ENCODE measurements at regions not wholly inside any gene's neighbourhood (a gene's known extent, or its start where the extent isn't known, plus 50 kb on each side); places are given as distances from the start of the nearest gene placed in this dataset.

DNA sequence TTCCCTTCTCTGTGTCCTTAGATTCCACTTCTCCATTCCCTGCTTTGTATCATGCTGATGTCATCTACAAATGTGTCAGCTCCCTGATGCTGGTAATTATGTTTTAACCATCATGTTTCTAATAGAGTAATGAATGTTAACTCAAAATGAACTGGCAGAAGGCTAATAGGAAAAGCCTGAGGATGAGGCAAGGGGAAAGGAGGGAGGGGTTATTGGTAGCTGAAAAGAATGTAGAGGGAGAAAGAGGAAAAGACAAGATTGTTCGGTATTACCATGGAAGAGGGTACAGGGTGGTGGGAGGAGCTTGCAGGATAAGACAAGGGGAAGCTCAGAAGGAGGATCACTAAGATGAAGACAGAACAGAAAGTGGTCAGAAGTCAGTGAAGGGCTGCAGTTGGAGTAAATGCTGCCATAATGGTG is 150.9 kb downstream of the ZC3H11B start:
- Histone ChIP-seq H3K36me3 (ENCODE audit: control insufficient read depth, insufficient read depth, low read length) (no peaks in the 10 kb centered on the region), H3K4me3 (replicated peaks; ENCODE audit: low read depth, low read length) (no peak overlapping the region), H3K27me3 (replicated peaks; ENCODE audit: control insufficient read depth, insufficient read depth, low read length) (no peaks in the 10 kb centered on the region)
- no peak for DNase-seq (ENCODE audit: extremely low read depth, insufficient read length)
- TF ChIP-seq, protein P1, sequence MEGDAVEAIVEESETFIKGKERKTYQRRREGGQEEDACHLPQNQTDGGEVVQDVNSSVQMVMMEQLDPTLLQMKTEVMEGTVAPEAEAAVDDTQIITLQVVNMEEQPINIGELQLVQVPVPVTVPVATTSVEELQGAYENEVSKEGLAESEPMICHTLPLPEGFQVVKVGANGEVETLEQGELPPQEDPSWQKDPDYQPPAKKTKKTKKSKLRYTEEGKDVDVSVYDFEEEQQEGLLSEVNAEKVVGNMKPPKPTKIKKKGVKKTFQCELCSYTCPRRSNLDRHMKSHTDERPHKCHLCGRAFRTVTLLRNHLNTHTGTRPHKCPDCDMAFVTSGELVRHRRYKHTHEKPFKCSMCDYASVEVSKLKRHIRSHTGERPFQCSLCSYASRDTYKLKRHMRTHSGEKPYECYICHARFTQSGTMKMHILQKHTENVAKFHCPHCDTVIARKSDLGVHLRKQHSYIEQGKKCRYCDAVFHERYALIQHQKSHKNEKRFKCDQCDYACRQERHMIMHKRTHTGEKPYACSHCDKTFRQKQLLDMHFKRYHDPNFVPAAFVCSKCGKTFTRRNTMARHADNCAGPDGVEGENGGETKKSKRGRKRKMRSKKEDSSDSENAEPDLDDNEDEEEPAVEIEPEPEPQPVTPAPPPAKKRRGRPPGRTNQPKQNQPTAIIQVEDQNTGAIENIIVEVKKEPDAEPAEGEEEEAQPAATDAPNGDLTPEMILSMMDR (IDR thresholded peaks at IDR 0.05; ENCODE audit: insufficient read depth, low read length, poor library complexity, severe bottlenecking) = no peak

DNA sequence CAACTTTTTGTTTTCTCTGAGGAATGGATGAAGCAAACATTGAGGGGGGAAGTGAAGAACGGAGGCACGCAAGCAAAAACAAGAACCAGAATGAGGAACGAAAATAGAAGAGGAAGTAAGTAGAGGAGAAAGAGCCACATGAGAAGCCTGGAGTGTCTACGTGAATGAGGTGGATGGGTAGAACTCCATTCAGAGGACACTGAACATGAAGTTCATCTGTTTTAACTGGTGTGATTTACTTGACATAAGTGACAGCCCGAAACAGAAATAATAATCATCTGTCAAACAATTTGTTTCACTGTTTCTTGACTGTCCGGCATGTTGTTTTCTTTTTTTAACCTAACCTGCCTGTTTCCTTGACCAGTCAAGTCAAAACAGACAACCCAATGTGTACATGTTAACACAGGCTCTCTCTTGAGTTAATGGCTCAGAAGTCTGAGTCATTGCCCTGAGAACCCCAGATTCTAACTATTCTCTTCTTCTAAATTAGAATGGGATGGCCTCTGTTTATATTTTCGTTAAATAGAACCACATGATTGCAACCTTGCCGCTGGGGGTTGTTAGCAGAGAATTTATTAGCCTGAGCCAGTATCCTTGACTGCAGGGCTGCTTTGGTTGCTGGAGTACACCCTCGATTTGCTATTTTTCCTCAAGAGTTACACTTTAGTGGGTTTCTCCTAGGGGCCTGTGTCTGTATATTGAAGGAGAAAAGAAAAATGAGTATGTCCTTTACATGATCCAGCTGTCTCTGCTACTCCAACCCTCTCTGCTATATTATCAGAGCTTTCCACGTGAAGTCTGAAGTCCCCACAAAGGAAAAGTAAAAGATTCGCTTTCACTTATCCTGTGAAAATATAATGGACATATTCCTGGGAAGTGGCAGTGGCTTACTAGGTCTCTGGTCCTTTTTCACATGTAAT is 151.7 kb downstream of the ZC3H11B start:
- Histone ChIP-seq H3K27me3 (replicated peaks; ENCODE audit: control insufficient read depth, insufficient read depth, low read length) (no peaks in the 10 kb centered on the region), H3K36me3 (ENCODE audit: control insufficient read depth, insufficient read depth, low read length) (no peaks in the 10 kb centered on the region), H3K4me3 (replicated peaks; ENCODE audit: low read depth, low read length) (no peak overlapping the region)
- peak; percentile 58 for DNase-seq (ENCODE audit: extremely low read depth, insufficient read length)
- TF ChIP-seq, protein P1 (IDR thresholded peaks at IDR 0.05; ENCODE audit: insufficient read depth, low read length, poor library complexity, severe bottlenecking) = no peak

DNA sequence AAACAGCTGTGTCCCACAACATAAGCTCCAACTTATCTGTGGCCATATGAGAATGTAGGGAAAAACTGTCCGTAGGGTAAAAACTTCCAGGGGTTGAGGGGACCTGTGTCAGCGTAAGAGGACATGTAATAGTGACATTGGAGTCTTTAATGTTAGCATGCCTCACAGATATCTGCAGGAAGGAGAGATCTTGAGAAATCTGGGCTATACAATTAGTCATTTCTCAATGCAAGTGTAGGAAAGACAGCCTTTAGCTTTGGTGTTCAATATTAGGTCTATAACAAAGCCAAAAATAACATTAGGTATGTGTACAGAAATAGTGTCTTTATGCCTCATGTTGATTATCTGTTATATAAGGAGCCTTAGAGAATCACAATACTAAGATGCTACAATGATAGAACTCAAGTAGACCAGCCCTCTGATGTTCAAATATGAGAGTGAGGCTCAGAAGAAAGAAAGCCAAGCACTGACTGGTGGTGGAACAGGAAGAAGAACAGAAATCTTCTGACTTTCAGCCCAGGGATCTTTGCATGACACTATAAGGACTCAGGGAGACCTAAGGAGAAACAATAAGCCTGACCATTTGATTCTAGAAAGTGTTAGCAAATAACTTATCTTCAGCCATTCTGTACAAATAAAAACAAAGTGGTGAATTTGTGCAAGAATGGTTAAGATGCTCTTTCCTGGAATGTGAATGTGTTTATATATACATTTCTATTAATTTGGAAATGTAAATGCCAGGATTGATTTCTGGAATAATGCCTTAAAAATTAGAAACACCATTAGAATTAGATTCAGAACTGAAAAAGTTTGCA is 152.6 kb downstream of the ZC3H11B start:
- DNase-seq (ENCODE audit: extremely low read depth, insufficient read length) = peak; percentile 13
- Histone ChIP-seq H3K36me3 (ENCODE audit: control insufficient read depth, insufficient read depth, low read length) (no peaks in the 10 kb centered on the region), H3K4me3 (replicated peaks; ENCODE audit: low read depth, low read length) (no peak overlapping the region), H3K27me3 (replicated peaks; ENCODE audit: control insufficient read depth, insufficient read depth, low read length) (no peaks in the 10 kb centered on the region)
- TF ChIP-seq, protein P1 (IDR thresholded peaks at IDR 0.05; ENCODE audit: insufficient read depth, low read length, poor library complexity, severe bottlenecking) = no peak

DNA sequence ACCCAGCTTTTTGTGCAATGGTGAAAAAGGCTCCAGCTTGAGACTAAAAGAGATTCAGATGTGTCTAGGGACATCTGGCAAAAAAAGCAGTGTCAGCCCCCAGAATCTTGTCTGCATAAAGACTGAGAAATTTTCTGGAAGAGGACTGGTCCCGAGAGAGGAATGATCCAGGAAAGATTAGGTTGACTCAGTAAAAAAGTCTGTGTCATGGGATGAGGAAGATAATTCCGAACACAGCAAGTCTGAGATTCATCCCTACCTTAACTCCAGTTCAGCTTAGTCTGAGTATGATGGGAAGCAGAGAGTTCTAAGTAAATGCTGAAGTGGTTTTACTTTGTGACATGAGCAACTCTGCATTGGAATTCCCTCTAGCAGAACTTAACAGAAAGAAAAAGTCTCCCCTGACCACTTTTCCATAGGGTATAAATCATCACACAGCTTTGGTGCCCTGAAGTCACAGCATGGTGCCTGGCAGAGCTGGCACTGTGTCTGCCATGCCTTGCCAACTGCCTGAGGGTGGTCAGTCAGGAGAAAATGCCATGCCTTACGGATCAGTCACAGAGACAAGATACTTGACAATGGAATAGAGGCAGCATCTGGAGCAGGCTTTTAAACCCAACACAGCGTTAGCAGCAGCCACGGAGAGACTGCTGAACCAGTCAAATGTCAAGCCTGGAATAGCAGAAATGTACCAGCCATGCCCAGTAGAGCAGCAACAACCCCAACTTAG is 153.4 kb downstream of the ZC3H11B start:
- TF ChIP-seq, protein P1 (IDR thresholded peaks at IDR 0.05; ENCODE audit: insufficient read depth, low read length, poor library complexity, severe bottlenecking) = no peak
- H3K4me3 ChIP-seq (replicated peaks; ENCODE audit: low read depth, low read length) = no peak overlapping the region
- H3K36me3 ChIP-seq (ENCODE audit: control insufficient read depth, insufficient read depth, low read length) = no peaks in the 10 kb centered on the region
- DNase-seq (ENCODE audit: extremely low read depth, insufficient read length) = no peak
- no peaks in the 10 kb centered on the region for H3K27me3 ChIP-seq (replicated peaks; ENCODE audit: control insufficient read depth, insufficient read depth, low read length)

DNA sequence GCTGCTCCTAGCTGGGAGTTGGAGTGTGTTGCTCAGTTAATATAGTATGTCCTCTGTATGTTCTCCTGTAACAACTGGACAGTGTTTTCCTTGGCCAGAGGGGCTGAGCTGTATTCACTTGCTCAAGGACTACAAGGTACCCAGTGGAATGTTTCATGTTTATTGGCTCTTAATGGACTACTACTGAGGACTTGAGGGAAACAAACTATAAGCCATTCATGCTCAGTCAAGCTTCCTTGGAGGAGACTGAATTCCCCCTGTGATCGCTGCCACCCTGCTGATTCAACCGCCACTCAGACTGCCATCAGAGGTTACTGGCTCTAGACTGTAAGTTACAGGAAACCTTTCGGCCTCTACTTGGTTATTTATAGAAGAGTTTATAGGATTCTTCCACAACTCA is 166.6 kb downstream of the ZC3H11B start:
- TF ChIP-seq, protein P1 (IDR thresholded peaks at IDR 0.05; ENCODE audit: insufficient read depth, low read length, poor library complexity, severe bottlenecking) = no peak
- Histone ChIP-seq H3K27me3 (replicated peaks; ENCODE audit: control insufficient read depth, insufficient read depth, low read length) (no peaks in the 10 kb centered on the region), H3K36me3 (ENCODE audit: control insufficient read depth, insufficient read depth, low read length) (no peaks in the 10 kb centered on the region), H3K4me3 (replicated peaks; ENCODE audit: low read depth, low read length) (no peak overlapping the region)
- DNase-seq (ENCODE audit: extremely low read depth, insufficient read length) = no peak

Measured in GM06990 (cell line).